SKM-1 treated with dmso at 0.1 percent for 144 hours (cell line): ENCODE measurements at regions not wholly inside any gene's neighbourhood (a gene's known extent, or its start where the extent isn't known, plus 50 kb on each side); places are given as distances from the start of the nearest gene placed in this dataset.

ENCODE experiments used
- DNase-seq: peaks from one replicate; lab custom pipeline; 2025; ENCODE audit not compliant: unreplicated experiment; lab: John Stamatoyannopoulos, UW

DNA sequence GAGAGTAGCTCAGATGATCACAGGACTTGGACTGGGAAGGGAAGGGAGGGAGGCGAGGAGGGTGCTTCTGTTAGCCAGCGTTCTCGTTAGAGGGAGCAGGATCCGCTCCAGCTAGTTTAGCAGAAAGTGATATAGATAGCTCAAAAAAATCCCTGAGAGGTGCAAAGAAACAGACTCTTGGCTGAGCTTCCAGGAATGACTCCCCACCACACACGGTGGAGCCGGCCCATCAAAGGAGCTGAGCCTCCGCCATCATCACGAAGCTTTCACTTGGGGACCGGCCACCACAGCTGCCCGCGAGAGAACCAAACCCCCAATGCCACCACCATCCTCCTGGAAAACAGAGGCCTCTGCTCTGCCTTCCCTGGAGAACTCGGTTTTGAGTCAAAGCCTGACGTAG is 124.6 kb upstream of the BCL2L14 start:
- no peak for DNase-seq

DNA sequence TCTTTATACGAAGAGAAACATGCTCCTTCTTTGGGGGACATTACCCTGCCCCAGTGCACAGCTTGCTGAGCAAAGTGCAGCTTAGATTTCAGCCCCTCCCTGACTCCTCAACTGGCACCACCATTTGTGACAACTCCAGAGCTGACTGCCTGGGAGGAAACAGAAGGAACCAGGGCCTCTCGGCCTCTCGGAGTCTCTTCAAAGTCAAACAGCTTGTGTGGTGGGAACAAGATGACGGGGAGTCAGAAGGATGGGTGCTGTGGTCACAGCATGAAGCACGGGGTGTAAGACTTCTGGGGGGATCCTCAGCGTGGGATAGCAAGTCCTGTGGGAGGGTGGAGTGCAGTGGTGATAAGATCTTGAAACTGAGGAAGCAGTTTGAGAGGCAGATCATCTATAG is 123.5 kb upstream of the BCL2L14 start:
- DNase-seq: no peak

DNA sequence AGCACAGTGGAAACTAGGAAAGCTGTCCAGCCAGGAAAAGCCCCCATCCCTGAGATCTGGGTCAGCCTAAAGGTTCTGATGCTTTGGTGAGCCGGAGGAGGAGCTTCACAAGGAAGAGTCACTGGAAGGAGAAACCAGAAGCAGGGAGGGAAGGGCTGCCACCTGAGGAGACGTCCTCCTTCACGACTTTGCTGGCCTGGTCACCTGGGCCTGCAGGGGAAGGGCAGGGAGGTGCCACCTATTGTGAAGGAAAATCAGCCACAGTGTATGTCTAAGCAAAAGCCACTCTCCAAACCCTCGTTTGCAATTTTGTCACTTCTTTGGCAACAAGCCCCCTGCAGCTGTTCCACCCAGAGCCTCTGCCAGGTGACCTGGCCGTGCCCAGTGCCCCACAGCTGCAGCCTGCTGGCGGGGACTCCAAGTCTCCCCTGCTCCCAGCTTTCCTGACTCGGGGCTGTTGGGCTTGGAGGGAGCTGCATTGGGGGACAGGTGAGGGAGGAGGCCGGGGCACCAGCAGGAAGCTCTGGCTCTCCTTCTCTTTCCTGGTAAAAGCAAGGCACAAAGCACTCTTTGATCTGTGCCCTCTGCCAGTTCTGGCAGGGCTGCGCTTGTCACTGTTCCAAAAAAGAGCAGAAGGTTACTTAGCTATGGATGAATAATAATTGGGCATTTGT is 120.9 kb upstream of the BCL2L14 start:
- DNase-seq: no peak

DNA sequence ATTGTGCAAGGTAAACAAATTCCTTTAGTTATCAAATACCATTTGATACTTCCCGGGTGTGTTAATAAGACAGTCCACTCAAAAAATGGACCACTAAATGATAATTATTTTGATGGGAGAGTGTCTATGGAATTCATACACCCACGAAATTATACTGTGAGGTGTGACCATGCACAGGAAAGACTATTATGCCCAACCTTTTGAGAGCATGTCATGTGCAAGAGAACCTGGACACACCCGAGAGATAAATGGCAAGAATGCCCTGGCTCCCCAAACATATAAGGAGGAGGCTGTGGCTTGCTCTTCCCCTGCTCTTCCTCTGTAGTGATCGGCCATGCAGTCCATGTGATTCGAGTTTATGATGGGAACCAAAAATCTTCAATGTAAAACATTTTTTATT is 119.5 kb upstream of the BCL2L14 start:
- no peak for DNase-seq

DNA sequence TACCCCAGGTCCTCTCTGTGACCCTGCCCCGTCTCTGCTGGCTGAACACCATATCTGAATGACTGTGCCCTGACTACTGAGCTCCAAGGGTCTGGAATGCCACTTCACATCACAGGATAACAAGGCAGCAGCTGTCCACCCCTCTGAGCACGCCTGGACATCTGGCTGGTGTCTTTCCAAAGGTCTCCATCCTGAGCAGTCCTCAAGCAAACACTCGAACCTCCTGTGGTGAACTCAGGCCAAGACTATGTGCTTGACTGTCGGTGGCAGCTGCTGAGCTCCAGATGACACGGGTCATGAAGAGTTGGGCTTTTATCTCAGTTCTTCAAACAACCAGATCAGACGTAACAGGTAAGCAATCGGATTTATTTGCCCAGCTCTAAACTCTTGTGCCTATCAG is 117.2 kb upstream of the BCL2L14 start:
- DNase-seq: no peak

DNA sequence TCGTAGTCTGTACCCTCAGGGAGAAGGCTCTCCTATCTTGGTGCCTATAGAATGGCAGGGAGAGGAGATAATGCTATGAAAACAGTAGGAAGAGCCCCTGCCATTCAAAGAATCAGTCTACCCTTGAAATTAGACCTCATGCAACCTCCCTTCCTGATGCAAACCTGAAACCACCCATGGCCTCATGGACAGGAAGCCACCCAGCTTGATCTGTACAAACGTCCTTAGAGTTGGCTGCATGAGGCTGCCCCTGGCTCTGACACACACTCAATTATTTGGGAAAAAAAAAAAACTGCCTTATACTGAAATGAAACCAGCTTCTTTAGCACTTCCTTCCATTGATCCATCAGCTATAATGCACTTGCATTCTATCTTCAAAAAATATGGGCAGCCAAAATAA is 116.6 kb upstream of the BCL2L14 start:
- no peak for DNase-seq

DNA sequence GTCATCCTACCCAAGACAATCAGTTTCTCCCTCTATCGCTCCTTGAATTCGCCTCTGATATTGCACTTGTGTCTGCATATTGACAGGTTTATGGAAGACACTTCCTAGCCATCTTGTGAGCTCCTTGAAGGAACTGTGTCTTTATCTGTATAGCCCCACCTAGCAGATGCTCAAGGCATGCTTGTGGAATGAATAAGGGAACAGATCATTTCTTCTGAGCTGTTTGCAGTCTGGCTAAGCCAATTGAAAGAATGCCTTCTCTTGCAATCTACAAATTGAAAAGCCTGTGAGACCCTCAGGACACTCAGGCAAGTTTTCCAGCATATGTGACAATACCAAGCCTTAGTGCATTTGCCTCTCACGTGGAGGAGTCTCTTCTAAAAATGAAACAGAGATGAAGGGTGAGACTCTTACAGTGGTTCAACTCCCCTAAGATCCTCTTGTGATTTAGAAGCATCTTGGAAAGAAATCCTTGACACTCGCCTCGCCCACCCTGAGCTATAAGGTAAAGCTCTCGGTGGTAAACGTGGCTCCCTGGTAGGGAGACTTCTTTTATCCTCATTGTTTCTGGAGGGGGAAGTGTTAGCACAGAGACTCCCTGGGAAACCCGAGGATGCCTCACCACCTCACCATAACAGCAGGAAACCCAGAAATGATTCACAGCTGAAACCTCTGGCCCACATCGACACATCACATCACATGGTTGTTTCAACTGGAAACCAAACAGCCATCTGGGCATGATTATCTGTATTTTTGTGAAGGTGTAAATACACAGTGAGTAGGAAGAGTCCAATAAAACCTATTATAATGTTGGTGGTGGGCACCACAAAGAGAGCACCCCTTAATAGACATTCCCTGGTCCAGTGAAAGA is 112.3 kb upstream of the BCL2L14 start:
- DNase-seq: no peak

DNA sequence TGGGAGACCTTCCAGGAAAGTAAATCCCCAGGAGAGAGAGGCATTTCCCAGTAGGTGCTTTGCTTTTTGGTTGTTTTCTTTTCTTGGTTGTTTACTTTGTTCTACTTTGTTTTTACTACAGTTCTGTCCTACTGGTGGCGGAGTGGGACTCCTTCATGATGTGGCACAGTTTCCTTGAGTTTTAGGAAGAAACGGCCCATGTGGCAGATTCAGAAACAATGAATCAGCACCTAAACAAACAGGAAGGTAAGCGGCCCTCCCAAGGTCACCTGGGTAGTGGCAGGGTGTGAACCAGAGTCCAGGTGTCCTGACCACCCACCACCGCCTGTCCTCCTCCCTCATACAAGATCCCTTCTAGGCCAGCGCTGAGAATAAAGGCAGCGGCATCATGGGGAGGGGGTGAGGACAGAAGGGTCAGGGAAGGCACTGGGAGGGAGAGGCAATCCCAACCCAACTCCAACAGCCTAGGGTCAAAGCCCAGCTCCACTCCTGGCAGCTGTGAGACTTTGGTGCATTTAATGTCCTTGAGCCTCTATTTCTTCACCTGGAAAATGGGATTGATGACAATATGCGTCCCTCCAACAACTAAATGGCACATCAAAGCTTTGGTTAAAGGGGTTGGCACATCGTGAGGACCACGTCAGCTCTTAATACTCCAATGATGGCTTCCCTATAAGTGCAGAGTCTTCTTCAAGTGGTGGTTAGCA is 111.5 kb upstream of the BCL2L14 start:
- DNase-seq: no peak

DNA sequence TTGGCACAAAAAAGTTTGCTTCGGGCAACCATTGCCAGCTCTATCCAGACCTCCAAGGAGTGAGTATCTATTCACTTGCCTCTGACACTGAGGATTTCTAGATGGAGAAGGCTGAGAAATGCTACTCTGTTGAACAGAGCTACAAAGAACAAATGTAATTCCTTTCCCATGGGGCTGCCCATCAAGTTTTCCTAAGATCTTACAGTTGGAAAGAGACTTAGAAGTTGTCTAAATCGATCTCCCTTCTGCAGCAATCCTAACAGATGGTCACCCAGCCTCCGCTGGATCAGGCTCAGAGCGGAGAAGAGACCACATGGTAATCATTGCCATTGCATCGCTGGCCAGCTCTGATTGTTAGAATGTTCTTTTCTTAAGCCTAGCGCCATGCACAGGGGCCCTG is 110.1 kb upstream of the BCL2L14 start:
- no peak for DNase-seq

DNA sequence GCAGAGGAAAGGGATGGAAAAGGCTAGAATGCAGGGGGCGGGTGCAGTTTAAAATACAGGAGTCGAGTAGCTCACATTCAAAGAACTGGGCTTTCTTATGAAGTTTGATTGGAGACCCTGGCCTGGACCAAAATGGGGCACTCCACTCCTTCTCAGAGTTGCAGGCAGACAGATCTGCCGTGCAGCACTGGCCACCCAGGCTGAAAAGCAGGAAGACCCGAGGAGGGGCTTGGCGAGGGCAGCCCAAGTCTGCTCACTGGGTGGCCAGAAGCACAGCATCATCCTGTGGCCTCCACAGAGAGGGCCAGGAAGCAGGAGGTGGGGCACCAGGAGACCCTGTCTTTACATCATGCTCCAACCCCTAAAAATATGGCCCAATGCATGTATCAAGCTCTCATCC is 109.1 kb upstream of the BCL2L14 start:
- DNase-seq: no peak

DNA sequence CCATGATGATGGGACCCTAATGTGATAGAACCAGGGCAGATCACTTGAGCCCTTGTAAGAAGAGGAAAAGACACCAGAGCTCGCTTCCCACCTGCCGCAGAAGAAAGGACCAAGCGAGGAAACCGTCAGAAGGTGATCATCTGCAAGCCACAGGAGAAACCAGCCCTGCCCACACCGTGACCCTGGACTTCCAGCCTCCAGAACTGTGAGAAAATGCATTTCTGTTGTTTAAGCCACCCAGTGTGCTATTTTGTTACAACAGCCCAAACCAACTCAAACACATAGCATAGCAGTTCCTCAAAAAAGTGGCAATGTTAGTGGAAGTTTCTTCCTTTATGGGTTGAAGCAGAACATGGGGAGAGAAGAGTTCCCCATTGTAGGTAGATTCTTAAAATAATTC is 107.9 kb upstream of the BCL2L14 start:
- peak; percentile 22 for DNase-seq

DNA sequence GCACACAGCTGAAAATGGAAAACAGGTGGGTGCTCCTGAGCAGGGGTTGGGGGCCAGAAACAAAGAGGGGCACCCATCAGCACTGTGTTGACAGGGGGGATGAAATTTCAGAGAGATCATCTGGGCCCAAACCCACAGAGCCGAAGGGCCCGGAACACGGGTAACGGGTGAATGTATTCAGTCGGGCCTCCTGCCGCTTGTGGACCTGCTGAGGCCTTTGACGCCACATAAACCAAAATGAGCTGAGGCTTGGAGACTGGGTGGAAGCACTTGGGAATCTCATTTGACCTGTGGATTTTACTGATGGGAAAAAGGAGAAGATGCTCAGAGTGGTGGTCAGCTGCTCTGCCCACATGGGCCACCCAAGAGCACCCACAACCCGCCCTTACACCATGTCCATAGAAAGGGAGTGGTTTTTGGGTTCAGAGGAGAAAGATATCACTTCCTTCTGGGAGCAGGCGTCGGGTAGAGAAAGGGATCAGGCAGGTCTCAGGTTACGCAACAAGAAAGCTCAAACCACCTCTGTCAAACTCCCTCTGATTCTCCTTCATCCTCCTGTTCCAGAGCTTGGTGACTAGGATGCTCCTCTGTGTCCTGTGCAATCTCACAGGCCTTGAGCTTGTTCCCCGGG is 106.8 kb upstream of the BCL2L14 start:
- DNase-seq: no peak

DNA sequence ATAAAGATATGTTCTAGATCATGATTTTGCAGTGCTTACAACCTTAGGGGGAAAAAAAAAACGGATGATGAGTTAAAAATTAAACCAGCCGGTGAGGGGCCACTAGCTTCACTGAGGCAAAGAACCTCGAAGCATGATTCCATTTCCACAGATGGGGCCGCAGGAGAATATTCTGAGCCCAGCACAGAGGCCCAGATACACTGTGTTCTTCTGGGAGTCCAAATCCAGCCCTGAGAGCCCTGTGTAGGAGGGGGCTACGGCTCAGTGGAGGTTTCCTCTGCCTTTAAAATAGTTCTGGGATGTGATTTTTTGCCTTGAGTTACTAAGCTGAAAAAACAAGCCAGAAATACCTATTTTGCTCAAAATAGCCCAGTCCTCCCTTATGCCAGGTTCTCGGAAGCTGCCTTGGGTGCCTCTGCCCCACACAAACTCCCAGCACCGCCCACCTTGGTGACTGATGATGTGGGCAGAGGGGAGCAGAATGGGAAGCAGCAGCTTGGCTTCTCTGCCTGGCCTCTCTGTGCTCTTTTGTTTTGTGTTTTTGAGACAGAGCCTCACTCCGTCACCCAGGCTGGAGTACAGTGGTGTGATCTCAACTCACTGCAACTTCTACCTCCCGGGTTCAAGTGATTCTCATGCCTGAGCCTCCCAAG is 105.4 kb upstream of the BCL2L14 start:
- no peak for DNase-seq

DNA sequence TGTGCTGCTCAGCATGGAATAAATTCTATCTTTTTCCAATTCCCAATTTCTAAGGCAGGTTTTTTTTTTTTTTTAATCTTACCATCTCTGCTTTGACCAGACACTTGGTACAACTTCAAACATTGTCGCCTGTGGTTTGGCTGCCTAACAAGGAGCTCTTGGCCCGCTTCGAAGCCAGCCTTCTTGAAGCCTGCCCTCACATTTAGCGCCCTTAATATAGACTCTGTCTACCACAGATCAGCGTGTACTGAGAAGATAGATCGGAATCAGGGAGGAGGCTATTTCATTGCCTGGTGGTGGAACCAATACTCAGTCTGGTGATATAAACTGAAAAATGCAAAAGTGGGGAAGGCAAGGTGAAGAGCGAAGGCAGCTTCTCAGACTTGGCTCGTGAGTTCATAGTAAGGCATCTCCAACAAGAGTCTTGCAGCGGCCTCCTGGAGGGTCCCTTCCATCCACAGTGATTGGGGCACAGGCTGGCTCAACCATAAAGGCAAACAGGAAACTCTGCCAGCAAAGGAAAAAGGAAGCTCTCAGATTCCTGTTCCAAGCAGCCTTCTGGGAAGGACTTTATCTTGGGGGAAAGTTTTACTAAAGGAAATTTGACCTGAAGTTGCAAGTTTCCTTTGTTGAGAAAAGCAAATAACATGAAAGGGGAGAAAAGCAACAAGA is 103.2 kb upstream of the BCL2L14 start:
- DNase-seq: no peak

DNA sequence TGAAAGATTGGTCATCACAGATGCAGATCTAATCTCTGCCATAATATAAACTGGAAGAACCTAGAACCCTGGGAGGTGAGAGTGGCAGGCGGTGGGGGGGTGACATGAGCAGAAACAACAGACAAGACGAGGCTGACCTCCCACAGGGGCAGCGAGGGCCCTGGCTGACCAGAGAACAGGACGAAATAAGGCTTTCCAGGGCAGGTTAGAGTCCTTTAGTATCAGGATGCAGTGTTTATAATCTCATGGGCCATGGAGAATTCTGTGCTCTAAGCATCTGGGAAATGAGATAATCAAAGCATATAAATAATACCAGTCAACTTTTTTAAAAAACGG is 102.7 kb upstream of the BCL2L14 start:
- no peak for DNase-seq

DNA sequence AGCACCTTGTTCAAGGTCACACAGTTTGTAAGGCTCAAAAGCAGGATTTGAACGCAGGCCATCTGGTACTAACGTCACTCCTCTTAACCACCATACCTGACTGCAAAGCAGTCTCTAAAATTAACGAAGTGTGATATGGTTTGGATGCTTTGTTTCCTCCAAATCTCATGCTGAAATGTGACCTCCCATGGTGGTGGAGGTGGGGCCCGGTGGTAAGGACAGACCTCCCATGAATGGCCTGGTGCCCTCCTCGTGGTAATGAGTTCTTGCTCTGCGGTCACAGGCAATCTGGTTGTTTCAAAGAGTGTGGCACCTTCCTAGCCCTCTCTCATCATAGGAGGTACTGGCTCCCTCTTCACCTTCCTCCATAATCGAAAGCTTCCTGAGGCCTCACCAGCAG is 102.2 kb upstream of the BCL2L14 start:
- no peak for DNase-seq

DNA sequence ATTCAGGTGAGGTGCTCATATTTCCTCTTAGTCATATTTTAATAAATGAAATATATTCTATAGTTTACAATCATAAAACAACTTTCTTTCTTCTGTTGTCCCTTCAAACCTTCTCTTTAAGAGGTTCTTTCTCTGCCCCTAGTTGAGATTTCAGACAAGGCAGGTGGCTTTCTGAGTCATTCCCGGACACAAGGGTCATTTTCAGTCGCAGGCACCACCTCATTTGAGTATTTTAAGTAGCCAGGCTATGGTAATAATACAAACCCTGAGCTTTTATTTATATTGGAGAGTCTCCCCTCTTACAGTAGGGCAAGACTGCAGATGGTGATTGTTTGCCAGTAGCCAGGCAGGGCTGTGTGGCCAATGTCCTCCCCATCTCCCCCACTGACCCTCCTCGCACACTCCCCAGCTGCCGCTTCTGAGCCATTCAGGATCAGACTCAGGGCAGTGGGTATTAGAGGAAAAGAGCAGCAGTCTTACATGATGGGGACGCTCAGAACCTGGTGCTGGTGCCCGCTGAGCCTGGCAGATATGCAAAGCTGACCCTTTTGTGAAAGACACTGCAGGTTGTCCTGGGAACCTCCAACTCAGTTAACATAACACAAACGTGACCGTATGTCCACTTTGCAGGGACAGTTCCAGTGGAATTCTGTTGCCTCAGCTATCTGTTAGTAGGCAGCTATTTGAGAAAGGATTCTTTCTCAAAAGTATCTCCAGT is 101.1 kb upstream of the BCL2L14 start:
- no peak for DNase-seq

DNA sequence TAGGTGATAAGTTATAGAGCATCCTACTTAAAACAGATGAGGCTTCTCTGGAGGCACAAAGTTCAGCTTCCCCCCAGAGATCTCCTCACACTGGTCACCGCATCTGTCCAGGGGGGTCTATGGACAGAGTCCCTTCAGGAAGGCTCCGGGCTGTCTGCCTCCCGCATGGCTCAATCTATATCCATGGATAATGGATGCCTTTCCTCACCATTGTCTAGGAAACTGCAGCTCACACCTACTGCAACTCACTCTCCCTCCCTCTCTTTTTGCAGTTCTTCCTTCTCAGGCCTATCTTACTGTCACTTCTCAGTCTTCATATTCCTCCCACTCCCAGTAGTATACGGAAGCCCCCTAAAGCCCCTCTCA is 100.6 kb upstream of the BCL2L14 start:
- no peak for DNase-seq

DNA sequence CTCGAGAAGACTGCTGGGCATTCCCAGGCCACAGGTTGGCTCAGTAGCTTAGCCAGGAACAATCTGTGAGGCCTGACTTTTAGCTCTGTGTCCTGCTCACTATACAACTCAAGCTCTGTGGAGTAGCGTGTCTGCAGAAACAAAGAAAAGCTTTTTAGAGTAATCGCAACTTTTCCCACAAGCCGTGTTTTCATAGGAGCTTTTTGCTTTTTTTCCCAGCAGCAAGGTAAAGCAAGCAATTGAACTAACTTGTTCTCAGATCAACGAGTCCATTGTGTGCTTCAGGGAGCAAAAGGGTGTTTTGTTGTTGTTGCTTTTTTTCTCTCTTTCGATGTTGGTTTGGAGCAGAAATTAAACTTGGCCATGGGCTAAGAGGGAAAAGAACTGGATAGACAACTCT is 97.3 kb upstream of the BCL2L14 start:
- DNase-seq: no peak

DNA sequence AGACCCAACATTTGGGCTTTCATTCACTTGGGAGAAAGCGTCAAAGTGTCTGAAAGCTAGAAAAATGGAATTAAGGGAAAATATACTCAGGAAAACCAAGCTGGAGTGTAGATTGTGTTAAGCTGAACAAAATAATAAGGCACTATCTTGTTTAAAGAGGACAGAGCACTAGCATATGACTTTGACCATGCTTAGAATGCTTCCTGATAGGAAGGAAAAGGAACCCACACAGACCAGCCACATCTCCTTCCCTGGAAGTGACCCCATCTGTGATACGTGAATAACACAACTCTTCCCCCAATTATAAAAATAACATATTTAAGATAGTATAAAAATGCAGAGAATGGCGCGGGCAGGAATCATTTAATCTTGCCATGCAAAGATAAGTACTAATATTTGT is 94.7 kb upstream of the BCL2L14 start:
- no peak for DNase-seq
